GM12878 (cell line): ENCODE measurements at regions not wholly inside any gene's neighbourhood (a gene's known extent, or its start where the extent isn't known, plus 50 kb on each side); places are given as distances from the start of the nearest gene placed in this dataset.

Experiments
- BRCA1 ChIP-seq: IDR thresholded peaks from 2 replicates; pipeline ENCODE4 v1.6.1; 2011; ENCODE audit warnings: low read depth, low read length, improper control_type of control experiment
- POLR2A ChIP-seq: IDR thresholded peaks from 2 replicates; pipeline ENCODE4 v1.6.1; 2011; ENCODE audit warnings: low read depth, mild to moderate bottlenecking, low read length
- POLR2AphosphoS5 ChIP-seq: IDR thresholded peaks from 2 replicates; pipeline ENCODE4 v1.6.1; 2011; ENCODE audit warnings: mild to moderate bottlenecking, low read length, inconsistent platforms
- SIN3A ChIP-seq: IDR thresholded peaks from 2 replicates; pipeline ENCODE4 v1.6.1; 2012; ENCODE audit warnings: low read depth, low read length, improper control_type of control experiment
- TCF7 ChIP-seq: IDR thresholded peaks from 2 replicates; pipeline ENCODE4 v1.6.1; 2014; ENCODE audit warnings: antibody characterized with exemption, borderline replicate concordance
- TF ChIP-seq, protein P1 (sequence below): IDR thresholded peaks from 2 replicates; pipeline ENCODE4 v1.6.1; 2012; ENCODE audit warnings: mild to moderate bottlenecking, low read depth, low read length
- TF ChIP-seq, protein P2 (sequence below): IDR thresholded peaks from 2 replicates; pipeline ENCODE4 v1.6.1; 2011; ENCODE audit warnings: borderline replicate concordance, low read depth, mild to moderate bottlenecking, moderate library complexity, low read length; ENCODE audit not compliant: insufficient read depth, poor library complexity, severe bottlenecking
- TF ChIP-seq, protein P3 (sequence below), 3 experiments: IDR thresholded peaks in 2 of 3; conservative IDR thresholded peaks in 1 of 3; 2 replicates each; pipeline ENCODE4 v1.5.1; 2011; ENCODE audit warnings: low read depth in 3 of 3, low read length in 3 of 3, mild to moderate bottlenecking in 3 of 3, control low read depth in 2 of 3, moderate library complexity in 2 of 3, inconsistent platforms in 1 of 3, mixed read lengths in 1 of 3; ENCODE audit not compliant: control insufficient read depth in 2 of 3, insufficient read depth in 1 of 3; ENCODE audit errors: extremely low read depth in 1 of 3

DNA sequence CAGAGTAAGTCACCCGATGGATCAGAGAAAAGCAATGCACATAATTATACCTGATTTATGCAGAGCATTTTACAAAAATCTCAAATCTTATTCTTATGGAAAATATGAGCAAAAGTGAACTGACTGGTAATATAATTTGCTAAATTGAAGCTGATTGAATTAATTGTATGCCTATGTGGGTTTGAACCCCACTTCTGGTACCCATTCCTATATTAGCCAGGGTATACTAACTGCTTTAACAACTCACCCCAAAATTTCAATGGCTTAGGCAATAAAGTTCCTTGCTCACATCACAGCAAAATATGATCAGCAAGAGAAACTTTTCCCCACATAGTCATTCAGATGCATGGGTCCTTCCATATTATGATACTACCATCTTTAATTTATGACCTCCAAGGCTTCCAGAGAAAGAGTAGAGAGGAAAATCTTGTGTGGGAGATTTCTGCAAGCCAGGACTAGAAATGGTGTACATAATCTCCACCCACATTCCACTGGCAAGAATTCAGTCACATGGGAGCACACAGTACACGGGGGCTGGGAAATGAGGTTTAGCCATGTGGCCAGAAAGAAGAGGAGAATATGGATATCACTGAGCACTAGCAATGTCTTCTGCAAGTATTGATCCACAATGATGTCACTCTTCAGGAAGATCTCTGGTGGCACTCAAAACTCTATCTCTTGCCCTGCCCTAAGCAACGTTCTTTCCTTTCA, 640.7 kb downstream of the BCOR start:
- TF ChIP-seq SIN3A = no peak
- no peak for TF ChIP-seq BRCA1
- no peak for TF ChIP-seq POLR2A
- TF ChIP-seq, protein P1, sequence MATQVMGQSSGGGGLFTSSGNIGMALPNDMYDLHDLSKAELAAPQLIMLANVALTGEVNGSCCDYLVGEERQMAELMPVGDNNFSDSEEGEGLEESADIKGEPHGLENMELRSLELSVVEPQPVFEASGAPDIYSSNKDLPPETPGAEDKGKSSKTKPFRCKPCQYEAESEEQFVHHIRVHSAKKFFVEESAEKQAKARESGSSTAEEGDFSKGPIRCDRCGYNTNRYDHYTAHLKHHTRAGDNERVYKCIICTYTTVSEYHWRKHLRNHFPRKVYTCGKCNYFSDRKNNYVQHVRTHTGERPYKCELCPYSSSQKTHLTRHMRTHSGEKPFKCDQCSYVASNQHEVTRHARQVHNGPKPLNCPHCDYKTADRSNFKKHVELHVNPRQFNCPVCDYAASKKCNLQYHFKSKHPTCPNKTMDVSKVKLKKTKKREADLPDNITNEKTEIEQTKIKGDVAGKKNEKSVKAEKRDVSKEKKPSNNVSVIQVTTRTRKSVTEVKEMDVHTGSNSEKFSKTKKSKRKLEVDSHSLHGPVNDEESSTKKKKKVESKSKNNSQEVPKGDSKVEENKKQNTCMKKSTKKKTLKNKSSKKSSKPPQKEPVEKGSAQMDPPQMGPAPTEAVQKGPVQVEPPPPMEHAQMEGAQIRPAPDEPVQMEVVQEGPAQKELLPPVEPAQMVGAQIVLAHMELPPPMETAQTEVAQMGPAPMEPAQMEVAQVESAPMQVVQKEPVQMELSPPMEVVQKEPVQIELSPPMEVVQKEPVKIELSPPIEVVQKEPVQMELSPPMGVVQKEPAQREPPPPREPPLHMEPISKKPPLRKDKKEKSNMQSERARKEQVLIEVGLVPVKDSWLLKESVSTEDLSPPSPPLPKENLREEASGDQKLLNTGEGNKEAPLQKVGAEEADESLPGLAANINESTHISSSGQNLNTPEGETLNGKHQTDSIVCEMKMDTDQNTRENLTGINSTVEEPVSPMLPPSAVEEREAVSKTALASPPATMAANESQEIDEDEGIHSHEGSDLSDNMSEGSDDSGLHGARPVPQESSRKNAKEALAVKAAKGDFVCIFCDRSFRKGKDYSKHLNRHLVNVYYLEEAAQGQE = no peak
- TF ChIP-seq, protein P2, sequence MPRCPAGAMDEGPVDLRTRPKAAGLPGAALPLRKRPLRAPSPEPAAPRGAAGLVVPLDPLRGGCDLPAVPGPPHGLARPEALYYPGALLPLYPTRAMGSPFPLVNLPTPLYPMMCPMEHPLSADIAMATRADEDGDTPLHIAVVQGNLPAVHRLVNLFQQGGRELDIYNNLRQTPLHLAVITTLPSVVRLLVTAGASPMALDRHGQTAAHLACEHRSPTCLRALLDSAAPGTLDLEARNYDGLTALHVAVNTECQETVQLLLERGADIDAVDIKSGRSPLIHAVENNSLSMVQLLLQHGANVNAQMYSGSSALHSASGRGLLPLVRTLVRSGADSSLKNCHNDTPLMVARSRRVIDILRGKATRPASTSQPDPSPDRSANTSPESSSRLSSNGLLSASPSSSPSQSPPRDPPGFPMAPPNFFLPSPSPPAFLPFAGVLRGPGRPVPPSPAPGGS = no peak
- TF ChIP-seq, protein P3, sequence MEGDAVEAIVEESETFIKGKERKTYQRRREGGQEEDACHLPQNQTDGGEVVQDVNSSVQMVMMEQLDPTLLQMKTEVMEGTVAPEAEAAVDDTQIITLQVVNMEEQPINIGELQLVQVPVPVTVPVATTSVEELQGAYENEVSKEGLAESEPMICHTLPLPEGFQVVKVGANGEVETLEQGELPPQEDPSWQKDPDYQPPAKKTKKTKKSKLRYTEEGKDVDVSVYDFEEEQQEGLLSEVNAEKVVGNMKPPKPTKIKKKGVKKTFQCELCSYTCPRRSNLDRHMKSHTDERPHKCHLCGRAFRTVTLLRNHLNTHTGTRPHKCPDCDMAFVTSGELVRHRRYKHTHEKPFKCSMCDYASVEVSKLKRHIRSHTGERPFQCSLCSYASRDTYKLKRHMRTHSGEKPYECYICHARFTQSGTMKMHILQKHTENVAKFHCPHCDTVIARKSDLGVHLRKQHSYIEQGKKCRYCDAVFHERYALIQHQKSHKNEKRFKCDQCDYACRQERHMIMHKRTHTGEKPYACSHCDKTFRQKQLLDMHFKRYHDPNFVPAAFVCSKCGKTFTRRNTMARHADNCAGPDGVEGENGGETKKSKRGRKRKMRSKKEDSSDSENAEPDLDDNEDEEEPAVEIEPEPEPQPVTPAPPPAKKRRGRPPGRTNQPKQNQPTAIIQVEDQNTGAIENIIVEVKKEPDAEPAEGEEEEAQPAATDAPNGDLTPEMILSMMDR (IDR thresholded peaks at IDR 0.05 in 2 of 3, conservative IDR thresholded peaks at IDR 0.05 in 1 of 3; ENCODE audit: control insufficient read depth in 2 of 3, extremely low read depth in 1 of 3, insufficient read depth in 1 of 3, low read depth in 3 of 3, low read length in 3 of 3) = no peak
- no peak for TF ChIP-seq TCF7
- TF ChIP-seq POLR2AphosphoS5 = no peak
